HG03196 (cell line): ENCODE measurements at regions not wholly inside any gene's neighbourhood (a gene's known extent, or its start where the extent isn't known, plus 50 kb on each side); places are given as distances from the start of the nearest gene placed in this dataset.

Experiments used
- ATAC-seq: cut with Tn5 transposase; IDR thresholded peaks from one replicate; pipeline ENCODE4 v1.9.1; 2021; ENCODE audit not compliant: unreplicated experiment

DNA sequence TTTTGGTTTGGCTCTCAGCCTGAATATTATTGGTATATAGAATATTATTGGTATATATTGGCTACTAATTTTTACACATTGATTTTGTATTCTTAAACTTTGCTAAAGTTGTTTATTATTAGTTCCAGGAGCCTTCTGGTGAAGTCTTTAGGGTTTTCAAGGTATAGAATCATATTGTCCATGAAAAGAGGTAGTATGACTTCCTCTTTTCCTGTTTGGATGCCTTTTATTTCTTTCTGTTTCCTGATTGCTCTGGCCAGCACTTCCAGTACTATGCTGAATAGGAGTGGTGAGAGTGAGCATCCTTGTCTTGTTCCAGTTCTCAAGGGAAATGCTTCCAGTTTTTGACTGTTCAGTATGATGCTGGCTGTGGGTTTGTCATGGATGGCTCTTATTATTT lies 107.3 kb upstream of the LIPC start:
- ATAC-seq: no peak

DNA sequence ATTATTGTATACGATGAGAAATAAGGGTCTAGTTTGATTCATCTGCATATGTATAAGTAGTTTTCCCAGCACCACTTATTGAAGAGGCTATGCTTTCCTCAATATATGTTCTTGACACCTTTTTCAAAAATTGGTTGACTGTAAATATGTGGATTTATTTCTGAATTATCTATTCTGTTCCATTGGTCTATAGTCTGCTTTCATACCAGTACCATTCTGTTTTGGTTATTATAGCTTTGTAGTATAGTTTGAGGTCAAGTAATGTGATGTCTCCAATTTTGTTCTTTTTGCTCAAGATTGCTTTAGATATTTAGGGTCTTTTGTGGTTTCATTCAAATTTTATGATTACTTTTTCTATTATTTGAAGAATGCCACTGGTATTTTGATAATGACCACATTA lies 103.8 kb upstream of the LIPC start:
- no peak for ATAC-seq

DNA sequence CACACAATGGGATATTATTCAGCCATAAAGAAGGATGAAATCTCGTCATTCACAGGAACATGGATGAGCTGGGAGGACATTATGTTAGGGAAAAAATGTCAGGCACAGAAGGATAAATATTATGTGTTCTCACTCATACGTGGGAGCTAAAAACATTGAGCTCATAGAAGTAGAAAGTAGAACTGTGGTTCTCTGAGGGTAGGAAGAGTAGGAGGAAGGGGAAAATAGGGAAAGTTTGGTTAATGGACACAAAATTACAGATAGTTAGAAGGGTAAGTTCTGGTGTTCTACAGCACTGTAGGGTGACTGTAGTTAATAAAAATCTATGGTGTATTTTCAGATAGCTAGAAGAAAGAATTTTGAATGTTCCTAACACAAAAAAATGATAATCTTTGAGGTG lies 102.6 kb upstream of the LIPC start:
- ATAC-seq: no peak

GRCh38 chr15:58329781-58330671 lies 101.8 kb upstream of the LIPC start:
- no peak for ATAC-seq

DNA sequence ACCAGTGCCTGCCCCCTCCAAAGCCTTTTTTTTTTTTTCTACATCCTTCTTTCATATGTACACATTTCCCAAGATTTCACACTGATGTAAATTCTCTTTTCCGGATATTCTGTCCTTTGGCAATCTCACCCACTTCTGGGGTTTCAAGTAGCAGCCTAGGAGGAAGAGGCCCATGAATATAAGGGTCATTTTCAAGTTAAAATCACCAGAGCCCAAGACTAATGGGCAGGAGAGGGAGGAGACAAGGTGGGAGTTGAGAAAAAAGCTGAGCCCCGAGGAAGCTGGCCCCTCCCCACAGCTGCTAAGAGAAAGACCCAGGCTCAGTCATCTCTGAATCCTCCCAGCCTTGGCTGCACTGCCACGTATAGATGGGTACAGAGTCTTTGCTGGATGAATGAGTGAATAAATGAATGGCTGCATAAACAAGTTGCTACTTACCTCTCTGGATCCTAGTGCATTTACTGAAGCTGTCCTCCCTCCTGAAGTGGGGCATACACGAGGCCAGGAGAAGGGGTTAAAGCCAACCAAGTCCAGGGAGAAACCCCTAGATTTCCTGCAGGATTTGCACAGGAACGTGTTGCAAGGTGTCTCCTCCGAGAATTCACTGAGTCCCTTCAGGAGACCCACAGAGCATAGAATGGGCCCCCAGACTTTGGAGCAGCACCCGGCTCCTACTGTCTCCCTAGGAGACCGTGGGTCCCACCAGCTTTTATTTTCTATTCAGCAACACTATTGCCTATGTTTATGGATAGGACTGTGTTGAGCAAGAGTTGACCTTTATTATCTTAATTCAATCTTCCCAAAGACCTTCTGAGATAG lies 100.8 kb upstream of the LIPC start:
- ATAC-seq: no peak

- no peak for ATAC-seq
Measured at GRCh38 chr15:58331560-58331912, 100.3 kb upstream of the LIPC start.

GRCh38 chr15:58331913-58332675 lies 99.7 kb upstream of the LIPC start:
- ATAC-seq: peak; percentile 73

DNA sequence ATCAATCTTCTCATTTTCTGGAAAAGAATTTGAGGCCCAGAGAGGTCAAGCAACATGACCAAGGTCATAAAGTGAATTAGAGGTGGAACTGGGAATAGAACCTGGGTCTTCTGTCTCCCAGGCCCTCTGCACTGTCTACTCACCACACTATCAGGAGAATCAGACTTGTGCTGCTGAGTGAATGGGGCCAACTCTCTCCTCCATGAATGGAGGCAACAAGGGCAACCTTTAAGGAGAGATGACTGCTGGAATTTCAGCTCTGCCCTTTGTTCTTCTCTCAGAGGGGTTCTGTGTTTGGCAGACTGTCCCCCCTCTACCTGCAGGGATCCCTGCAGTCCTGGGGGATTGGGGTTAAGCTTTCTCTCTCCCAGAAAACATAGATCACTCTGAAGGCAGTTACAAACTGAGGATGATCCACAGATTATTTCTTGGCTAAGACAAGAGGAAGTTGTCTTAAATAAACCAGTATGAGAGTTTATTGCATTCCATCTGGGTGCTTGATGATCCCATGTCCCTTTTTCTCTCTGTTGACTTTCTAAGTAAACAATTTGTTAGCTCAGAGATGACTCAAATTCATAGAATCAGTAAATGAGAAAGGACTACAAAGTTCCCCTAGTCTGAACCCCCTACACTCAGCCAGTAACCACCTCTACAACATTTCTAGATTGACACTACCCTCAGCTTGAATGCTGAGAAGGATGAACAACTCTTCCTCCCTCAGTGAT lies 99.0 kb upstream of the LIPC start:
- ATAC-seq: no peak

GRCh38 chr15:58334803-58335202 lies 97.0 kb upstream of the LIPC start:
- no peak for ATAC-seq

DNA sequence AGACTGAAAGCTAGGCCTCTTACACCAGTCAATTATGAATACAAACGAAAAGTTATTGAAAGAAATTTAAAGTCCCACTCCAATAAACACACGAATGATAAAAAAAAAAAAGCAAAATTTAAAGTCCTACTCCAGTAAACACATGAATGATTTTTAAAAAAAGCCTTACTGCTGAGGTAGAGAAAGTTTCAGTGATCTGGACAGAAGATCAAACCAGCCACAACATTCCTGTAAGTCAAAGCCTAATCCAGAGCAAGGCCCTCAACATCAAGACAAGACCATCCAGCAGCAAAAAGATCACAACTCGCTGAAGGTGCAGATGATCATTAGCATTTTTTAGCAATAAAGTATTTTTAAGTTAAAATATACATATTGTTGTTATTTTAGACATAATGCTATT lies 95.6 kb upstream of the LIPC start:
- no peak for ATAC-seq

- no peak for ATAC-seq
Measured at GRCh38 chr15:58340176-58340575, 91.6 kb upstream of the LIPC start.

GRCh38 chr15:58342508-58342907 lies 89.3 kb upstream of the LIPC start:
- ATAC-seq: no peak

DNA sequence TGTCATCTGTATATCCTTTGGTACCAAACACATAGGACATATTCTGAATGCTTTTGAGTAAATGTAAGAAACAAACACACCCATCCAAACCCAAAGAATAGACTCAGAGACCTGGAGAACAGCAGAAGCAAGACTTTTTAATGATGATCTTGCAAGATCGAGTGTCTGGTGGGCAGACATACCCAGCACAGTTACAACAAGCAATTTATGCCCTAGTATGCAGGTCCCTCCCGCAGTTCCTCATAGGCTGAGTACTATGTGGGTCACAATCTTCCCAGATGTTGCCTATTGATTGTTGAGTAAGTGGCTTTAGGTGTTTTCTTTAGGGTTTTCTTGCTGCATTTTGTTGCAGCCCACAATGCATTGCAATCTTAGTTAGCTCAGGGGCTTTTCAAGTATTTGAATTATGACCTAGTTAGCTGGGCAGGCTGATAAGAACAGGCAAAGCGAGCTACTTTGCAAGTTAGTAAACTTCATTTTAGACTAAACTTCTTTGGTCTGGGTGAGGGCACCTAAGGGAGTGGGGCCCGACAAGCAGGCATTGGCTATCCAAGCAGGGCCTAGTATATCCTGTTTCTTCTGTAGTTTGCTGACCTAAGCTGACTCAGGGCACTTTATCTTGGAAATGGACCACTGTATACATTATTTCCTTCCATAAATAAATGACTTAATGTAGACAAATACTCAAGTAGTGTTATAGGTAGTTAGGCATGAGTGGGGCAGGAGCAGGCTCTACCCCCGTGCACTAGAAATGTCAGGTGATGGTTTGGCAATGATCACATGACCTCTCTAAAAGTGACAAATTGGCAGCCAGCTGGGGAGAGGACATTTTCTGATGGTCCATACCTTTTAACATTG lies 87.3 kb upstream of the LIPC start:
- no peak for ATAC-seq

- no peak for ATAC-seq
Measured at GRCh38 chr15:58346361-58346760, 85.4 kb upstream of the LIPC start.

DNA sequence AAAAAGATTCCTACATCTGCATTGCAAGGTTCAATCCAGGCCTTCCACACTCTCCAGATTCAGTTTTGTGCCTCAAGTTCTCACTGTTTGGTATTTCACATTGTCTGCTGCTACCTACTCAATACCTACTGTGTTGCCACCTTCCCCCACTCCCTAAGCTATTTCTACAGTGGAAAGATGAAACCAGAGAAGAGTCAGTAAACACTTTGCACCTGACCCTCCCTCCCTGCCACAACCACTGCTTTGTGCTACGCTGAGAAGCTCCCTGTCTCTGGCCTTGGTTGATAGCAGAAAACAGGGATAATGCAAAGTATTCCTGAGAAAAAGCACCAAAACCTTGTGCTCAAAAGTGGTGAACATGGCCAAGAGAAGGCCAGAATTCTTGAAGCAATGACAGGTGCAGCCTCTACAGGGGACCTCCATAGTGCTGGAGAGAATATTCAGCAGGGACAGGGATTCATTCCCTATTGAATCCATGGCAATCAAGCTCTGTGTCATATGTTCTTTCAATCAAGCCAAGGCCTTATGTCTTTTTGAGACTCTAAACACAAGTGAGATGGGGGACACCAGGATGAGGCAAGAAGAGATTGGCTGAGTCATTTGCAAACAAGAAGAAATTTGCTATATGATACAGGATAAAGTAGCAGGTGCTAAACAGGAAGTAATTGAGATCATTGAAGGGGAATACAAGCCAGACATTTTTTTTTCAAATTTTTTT lies 83.5 kb upstream of the LIPC start:
- no peak for ATAC-seq

DNA sequence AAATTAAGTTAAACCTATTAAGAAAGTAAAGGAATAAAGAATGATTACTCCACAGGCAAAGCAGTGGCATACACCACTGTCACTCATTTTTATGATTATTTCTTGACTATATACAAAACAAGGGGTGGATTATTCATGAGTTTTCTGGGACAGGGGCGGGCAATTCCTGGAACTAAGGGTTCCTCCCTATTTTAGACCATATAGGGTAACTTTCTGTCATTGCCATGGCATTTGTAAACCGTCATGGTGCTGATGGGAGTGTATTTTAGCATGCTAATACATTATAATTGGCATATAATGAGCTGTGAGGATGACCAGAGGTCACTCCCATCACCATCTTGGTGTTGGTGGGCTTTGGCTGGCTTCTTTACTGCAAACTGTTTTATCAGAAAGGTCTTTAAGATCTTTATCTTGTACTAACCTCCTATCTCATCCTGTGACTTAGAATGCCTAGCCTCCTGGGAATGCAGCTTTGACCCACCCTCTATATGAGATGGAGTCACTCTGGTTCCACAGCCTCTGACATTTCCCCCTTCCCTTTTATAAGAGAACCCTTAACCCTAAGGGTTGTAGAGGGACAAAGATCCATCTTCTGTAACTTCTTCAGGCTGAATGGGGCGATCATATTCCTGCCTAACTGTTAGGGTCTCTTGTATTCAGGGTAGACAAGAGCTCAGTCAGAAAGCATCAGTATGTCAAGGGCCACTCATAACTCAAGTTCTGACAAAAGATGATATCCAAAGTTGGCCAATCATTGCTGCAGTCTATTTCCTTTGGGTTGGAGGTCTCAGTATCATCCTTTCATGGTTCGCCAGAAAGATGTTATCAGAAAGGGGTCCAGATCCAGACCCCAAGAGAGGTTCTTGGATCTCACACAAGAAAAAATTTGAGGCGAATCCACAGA lies 79.5 kb upstream of the LIPC start:
- ATAC-seq: no peak

- ATAC-seq: no peak
Measured at GRCh38 chr15:58355382-58355971, 76.3 kb upstream of the LIPC start.

- ATAC-seq: no peak
Measured at GRCh38 chr15:58355973-58356372, 75.8 kb upstream of the LIPC start.
